ENCODE measurements at regions not wholly inside any gene's neighbourhood (a gene's known extent, or its start where the extent isn't known, plus 50 kb on each side); places are given as distances from the start of the nearest gene placed in this dataset.

- TF ChIP-seq TAF1 (IDR thresholded peaks at IDR 0.05; ENCODE audit: borderline replicate concordance, insufficient read depth, low read length) (no peak), FOXP2 (optimal IDR thresholded peaks at IDR 0.05; ENCODE audit: borderline replicate concordance, extremely low read depth, extremely low read length, insufficient read depth) (no peak), SIN3A (IDR thresholded peaks at IDR 0.05; ENCODE audit: borderline replicate concordance, insufficient read depth, low read length) (no peak), REST (IDR thresholded peaks at IDR 0.05; ENCODE audit: insufficient read depth in 1 of 2, low read depth in 2 of 2, low read length in 2 of 2) (no peak), POLR2AphosphoS5 (IDR thresholded peaks at IDR 0.05; ENCODE audit: low read depth, low read length) (no peak)
These were observed 235.7 kb upstream of the KCNMB2 start for GRCh38 chr3:178300441-178300959.

- TF ChIP-seq SIN3A (IDR thresholded peaks at IDR 0.05; ENCODE audit: borderline replicate concordance, insufficient read depth, low read length) (no peak), POLR2AphosphoS5 (IDR thresholded peaks at IDR 0.05; ENCODE audit: low read depth, low read length) (no peak), REST (IDR thresholded peaks at IDR 0.05; ENCODE audit: insufficient read depth in 1 of 2, low read depth in 2 of 2, low read length in 2 of 2) (no peak), TAF1 (IDR thresholded peaks at IDR 0.05; ENCODE audit: borderline replicate concordance, insufficient read depth, low read length) (no peak), FOXP2 (optimal IDR thresholded peaks at IDR 0.05; ENCODE audit: borderline replicate concordance, extremely low read depth, extremely low read length, insufficient read depth) (no peak)
These were observed 233.0 kb upstream of the KCNMB2 start for GRCh38 chr3:178302966-178303930.

GRCh38 chr3:178304758-178305467 lies 231.3 kb upstream of the KCNMB2 start:
- TF ChIP-seq FOXP2 (optimal IDR thresholded peaks at IDR 0.05; ENCODE audit: borderline replicate concordance, extremely low read depth, extremely low read length, insufficient read depth) (no peak), SIN3A (IDR thresholded peaks at IDR 0.05; ENCODE audit: borderline replicate concordance, insufficient read depth, low read length) (no peak), REST (IDR thresholded peaks at IDR 0.05; ENCODE audit: insufficient read depth in 1 of 2, low read depth in 2 of 2, low read length in 2 of 2) (no peak), TAF1 (IDR thresholded peaks at IDR 0.05; ENCODE audit: borderline replicate concordance, insufficient read depth, low read length) (no peak), POLR2AphosphoS5 (IDR thresholded peaks at IDR 0.05; ENCODE audit: low read depth, low read length) (no peak)

- TF ChIP-seq POLR2AphosphoS5 (IDR thresholded peaks at IDR 0.05; ENCODE audit: low read depth, low read length) = no peak
- TF ChIP-seq SIN3A (IDR thresholded peaks at IDR 0.05; ENCODE audit: borderline replicate concordance, insufficient read depth, low read length) = no peak
- TF ChIP-seq REST (IDR thresholded peaks at IDR 0.05; ENCODE audit: insufficient read depth in 1 of 2, low read depth in 2 of 2, low read length in 2 of 2) = no peak
- no peak for TF ChIP-seq TAF1 (IDR thresholded peaks at IDR 0.05; ENCODE audit: borderline replicate concordance, insufficient read depth, low read length)
- no peak for TF ChIP-seq FOXP2 (optimal IDR thresholded peaks at IDR 0.05; ENCODE audit: borderline replicate concordance, extremely low read depth, extremely low read length, insufficient read depth)
These were observed 229.7 kb upstream of the KCNMB2 start for GRCh38 chr3:178306432-178307115.
